GM12873 (cell line): ENCODE measurements at regions not wholly inside any gene's neighbourhood (a gene's known extent, or its start where the extent isn't known, plus 50 kb on each side); places are given as distances from the start of the nearest gene placed in this dataset.

Experiments
- TF ChIP-seq, protein P1 (sequence below): IDR thresholded peaks from 2 replicates; pipeline ENCODE4 v1.5.1; 2012; ENCODE audit warnings: low read depth, mild to moderate bottlenecking, moderate library complexity, low read length, control low read depth; ENCODE audit not compliant: insufficient read depth; ENCODE audit errors: missing control alignments

DNA sequence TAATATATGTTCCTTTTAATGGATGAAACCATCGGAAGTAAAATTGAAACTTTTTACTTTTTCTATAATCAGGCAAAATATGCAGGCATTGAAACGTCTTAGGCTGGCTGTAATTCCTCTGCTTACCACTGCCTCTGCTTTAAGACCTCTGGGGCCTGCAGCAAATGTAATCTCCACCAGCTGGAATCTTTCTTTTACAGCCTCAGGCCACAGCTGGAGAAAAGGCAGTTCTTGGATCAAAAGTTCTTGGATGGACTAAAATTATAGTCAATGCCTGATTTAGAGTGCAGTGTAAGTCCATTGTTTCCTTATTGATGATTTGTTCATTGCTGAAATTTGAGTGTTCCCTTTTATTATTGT, 396.7 kb downstream of the KCTD16 start:
- TF ChIP-seq, protein P1, sequence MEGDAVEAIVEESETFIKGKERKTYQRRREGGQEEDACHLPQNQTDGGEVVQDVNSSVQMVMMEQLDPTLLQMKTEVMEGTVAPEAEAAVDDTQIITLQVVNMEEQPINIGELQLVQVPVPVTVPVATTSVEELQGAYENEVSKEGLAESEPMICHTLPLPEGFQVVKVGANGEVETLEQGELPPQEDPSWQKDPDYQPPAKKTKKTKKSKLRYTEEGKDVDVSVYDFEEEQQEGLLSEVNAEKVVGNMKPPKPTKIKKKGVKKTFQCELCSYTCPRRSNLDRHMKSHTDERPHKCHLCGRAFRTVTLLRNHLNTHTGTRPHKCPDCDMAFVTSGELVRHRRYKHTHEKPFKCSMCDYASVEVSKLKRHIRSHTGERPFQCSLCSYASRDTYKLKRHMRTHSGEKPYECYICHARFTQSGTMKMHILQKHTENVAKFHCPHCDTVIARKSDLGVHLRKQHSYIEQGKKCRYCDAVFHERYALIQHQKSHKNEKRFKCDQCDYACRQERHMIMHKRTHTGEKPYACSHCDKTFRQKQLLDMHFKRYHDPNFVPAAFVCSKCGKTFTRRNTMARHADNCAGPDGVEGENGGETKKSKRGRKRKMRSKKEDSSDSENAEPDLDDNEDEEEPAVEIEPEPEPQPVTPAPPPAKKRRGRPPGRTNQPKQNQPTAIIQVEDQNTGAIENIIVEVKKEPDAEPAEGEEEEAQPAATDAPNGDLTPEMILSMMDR, result no peak

DNA sequence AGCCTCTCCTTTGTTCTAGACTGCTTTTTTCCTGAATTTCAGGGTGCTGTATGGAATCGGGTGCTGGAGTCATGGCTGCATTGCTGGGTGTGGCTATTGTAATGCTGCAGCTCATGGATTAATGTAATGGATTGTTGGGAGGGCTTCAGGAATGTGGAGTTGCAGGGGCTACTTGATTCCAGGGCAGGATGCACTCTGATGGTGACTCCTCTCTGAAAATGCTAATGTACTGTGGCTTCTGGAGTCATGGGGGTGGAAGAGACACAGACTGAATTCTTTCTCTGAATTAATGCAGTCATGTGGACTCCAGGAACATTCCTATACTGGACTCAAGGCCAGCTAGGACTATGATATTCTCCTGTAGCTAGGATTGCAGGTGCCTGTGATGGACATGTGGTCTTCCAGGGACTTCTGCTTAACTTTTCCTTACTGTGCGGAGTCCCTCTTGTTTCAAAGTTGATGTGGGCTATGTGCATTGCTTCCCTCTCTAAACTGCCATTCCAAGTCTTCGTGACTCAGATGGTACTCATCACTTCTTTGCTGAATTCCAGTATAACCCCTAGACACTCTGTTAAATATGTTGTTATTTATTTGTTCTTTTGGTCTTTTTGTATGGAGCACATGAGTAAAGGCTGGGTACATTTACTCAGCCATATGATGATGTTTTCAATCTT, 396.2 kb downstream of the KCTD16 start:
- TF ChIP-seq, protein P1, result no peak

- TF ChIP-seq, protein P1, result no peak
Measured at GRCh38 chr5:144549580-144549979, 378.9 kb downstream of the KCTD16 start.

DNA sequence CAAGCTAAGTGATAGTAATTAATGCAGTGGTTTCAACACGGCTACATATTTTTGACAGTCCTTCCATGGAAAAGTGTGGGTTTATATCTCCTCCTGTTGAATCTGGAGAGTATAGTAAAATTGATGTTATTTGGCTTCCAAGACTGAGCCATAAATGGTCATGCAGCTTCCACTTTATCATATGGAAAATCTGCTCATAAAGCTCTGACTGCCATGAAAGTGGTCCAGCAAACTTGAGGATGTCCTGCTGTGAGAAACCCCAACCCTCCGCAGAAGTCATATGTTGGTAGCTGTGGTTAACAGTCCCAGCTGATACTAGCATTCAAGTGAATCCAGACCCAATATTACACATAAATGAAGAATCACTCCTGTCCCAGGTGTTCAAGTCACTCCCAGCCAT, 378.3 kb downstream of the KCTD16 start:
- TF ChIP-seq, protein P1, result no peak

DNA sequence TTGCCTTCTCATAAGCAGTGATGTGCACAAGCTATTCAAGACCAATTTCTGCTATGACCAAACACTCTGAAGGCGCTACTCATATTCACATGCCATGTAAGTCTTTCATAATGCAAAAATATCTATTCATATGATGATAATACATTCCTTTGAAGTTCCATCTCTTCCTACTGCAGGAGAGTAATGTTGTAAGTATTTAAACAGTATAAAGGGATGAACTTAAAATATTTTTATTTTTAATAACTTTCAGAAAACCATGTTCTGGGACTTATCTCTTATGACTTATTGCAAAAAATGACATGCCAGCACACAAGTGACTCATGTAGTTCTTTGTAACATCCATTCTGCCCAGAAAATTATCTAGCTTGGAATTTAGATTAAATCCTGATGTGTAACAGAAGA, 376.4 kb downstream of the KCTD16 start:
- TF ChIP-seq, protein P1, result no peak

DNA sequence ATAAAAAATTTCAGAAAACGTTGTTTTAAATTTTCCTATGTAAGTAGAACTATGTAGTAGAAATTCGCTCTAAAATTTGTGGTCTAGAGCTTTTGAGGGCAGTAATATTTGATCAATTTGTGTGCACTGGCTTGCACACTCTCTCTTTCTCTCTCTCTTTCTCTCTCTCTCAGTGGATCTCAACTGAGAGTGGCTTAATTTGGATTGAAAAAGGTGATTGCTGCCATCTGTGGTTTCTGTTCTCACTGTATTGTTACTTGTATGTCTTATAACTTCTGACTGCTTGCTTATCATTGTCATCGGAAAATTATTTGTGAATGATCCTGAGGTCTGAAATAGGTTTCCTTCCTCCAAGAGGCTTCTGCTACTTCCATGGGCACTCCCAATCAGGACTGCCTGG, 368.2 kb downstream of the KCTD16 start:
- TF ChIP-seq, protein P1, result no peak
